ENCODE measurements at regions not wholly inside any gene's neighbourhood (a gene's known extent, or its start where the extent isn't known, plus 50 kb on each side); places are given as distances from the start of the nearest gene placed in this dataset.

GRCh38 chr13:31456056-31456455 lies 256.3 kb downstream of the B3GLCT start:
- TF ChIP-seq POLR2A (IDR thresholded peaks at IDR 0.05; ENCODE audit: low read depth, low read length) (no peak), POLR2AphosphoS5 (IDR thresholded peaks at IDR 0.05; ENCODE audit: low read depth, low read length) (no peak)

All from GM12892 (cell line).